Pancreas (tissue), 10 donors: ENCODE measurements at regions not wholly inside any gene's neighbourhood (a gene's known extent, or its start where the extent isn't known, plus 50 kb on each side); places are given as distances from the start of the nearest gene placed in this dataset.

Experiments used
- ATAC-seq, 4 donors: fragments of 200-7000 bp; cut with Tn5 transposase; one replicate each; pipeline versions ENCODE4 v1.8.0 to v1.9.1; 2020; ENCODE audit warnings: mild to moderate bottlenecking in 4 of 4, moderate library complexity in 4 of 4
- DNase-seq, 6 donors: peaks; one replicate each; pipeline ENCODE4 v3.0.0-alpha.2; 2020
- FAIRE-seq: peaks from 2 replicates; lab custom pipeline; 2012; peaks lifted over from hg19 to GRCh38; lab: Jason Lieb, UNC
- H3K27ac ChIP-seq, 4 donors: fragments of 200-600 bp; sonication (generic); 1 replicate in 3 of 4; 2 replicates in 1 of 4; pipeline versions ENCODE4 v1.5.0 to v1.8.0; 2020
- H3K27me3 ChIP-seq, 4 donors: fragments of 200-600 bp; one replicate each; pipeline ENCODE4 v1.8.0; 2021
- H3K36me3 ChIP-seq, 3 donors: fragments of 200-600 bp; sonication (generic) in 1 of 3; one replicate each; pipeline versions ENCODE4 v1.5.0 to v1.8.0; 2020 to 2021
- H3K4me1 ChIP-seq, 3 donors: fragments of 200-600 bp; one replicate each; pipeline ENCODE4 v1.8.0; 2021
- H3K4me3 ChIP-seq, 4 donors: fragments of 200-600 bp; sonication (generic) in 2 of 4; one replicate each; pipeline versions ENCODE4 v1.5.0 to v1.8.0; 2020 to 2021
- H3K9me3 ChIP-seq, 4 donors: fragments of 200-600 bp; one replicate each; pipeline ENCODE4 v1.8.0; 2021
- WGBS, 2 donors: extraction: QIAGEN DNeasy Blood & Tissue Kit; methylation state at CpG; one replicate each; pipeline ENCODE4 v1.1.7; 2013; 5-methylcytosine and 5-hydroxymethylcytosine counted together
- intact Hi-C, 3 donors: fragments of 100-400 bp; cut with DNase I; formaldehyde crosslinking; loops; one replicate each; pipeline versions ENCODE4 v1.11.1 to v1.14.2; 2022
- TF ChIP-seq, protein P1 (sequence below), 4 donors: fragments of 200-600 bp; sonication (generic) in 3 of 4; IDR thresholded peaks; one replicate each; pipeline versions ENCODE4 v1.5.0 to v1.8.0; 2021; ENCODE audit warnings: antibody characterized with exemption in 4 of 4
- donor health status: healthy with polysubstance abuse.
- donor health status: DM: no; HTN: no; CAD: no; lungs with moderate emphysema.
- donor health status: DM: no; HTN: no; CAD: no.
- donor health status: control.
- donor health status: control.
- donor health status: Bipolar disorder and iron deficiency.
- donor health status: DM: yes; HTN: yes; CAD: no.
- donor health status: DM: no; HTN: no; CAD: no.
- donor health status: DM: no; HTN: no; CAD: no.
- donor health status: DM: yes; HTN: yes; CAD: no.

GRCh38 chr18:59818769-59819168 is 81.0 kb upstream of the PMAIP1 start:
- TF ChIP-seq, protein P1, sequence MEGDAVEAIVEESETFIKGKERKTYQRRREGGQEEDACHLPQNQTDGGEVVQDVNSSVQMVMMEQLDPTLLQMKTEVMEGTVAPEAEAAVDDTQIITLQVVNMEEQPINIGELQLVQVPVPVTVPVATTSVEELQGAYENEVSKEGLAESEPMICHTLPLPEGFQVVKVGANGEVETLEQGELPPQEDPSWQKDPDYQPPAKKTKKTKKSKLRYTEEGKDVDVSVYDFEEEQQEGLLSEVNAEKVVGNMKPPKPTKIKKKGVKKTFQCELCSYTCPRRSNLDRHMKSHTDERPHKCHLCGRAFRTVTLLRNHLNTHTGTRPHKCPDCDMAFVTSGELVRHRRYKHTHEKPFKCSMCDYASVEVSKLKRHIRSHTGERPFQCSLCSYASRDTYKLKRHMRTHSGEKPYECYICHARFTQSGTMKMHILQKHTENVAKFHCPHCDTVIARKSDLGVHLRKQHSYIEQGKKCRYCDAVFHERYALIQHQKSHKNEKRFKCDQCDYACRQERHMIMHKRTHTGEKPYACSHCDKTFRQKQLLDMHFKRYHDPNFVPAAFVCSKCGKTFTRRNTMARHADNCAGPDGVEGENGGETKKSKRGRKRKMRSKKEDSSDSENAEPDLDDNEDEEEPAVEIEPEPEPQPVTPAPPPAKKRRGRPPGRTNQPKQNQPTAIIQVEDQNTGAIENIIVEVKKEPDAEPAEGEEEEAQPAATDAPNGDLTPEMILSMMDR (IDR thresholded peaks at IDR 0.05), result no peak
- no peak for ATAC-seq
- Histone ChIP-seq H3K27me3 (peaks cover 0 to 7% (median 0%) of the 10 kb centered on the region in 4 donors), H3K9me3 (no peaks in the 10 kb centered on the region), H3K4me3 (no peak overlapping the region), H3K4me1 (no peaks in the 10 kb centered on the region), H3K36me3 (no peaks in the 10 kb centered on the region), H3K27ac (no peak overlapping the region)
- DNase-seq, result no peak
- WGBS, 2 donors, result 52 to 68% methylated on average over 5 of the region's 5 CpGs
- intact Hi-C loops, result no loop called here
- FAIRE-seq, result no peak

GRCh38 chr18:59814891-59815290 is 84.9 kb upstream of the PMAIP1 start:
- WGBS, 2 donors, result 64 to 65% methylated on average over 7 of the region's 7 CpGs
- Histone ChIP-seq H3K9me3 (no peaks in the 10 kb centered on the region), H3K36me3 (no peaks in the 10 kb centered on the region), H3K4me3 (no peak overlapping the region), H3K4me1 (no peaks in the 10 kb centered on the region), H3K27me3 (peaks cover 0 to 7% (median 0%) of the 10 kb centered on the region in 4 donors), H3K27ac (no peak overlapping the region)
- ATAC-seq, result no peak
- intact Hi-C loops, result no loop called here
- TF ChIP-seq, protein P1 (IDR thresholded peaks at IDR 0.05), result no peak
- DNase-seq, result no peak
- FAIRE-seq, result no peak

DNA sequence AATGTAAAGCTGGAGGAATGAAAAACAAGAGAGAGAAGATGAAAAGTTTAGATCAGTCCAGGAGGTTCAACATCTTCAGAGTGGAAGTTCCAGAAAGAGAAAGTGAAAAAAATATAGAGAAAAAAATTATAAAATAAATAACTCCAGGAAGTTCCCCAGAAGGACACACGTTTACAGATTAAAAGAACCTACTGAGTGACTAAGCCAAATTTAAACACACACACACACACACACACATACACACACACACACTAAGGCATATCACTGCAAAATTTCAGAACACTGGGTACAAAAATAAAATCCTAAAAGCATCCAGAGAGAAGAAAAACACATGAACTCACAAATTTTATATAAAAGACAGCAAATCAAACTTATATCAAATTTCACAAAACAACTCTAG is 85.9 kb upstream of the PMAIP1 start:
- intact Hi-C loops, result no loop called here
- Histone ChIP-seq H3K4me1 (no peaks in the 10 kb centered on the region), H3K4me3 (no peak overlapping the region), H3K9me3 (no peaks in the 10 kb centered on the region), H3K27ac (no peak overlapping the region), H3K27me3 (peaks cover 0 to 2% (median 0%) of the 10 kb centered on the region in 4 donors), H3K36me3 (no peaks in the 10 kb centered on the region)
- DNase-seq, result no peak
- FAIRE-seq, result no peak
- no peak for ATAC-seq
- TF ChIP-seq, protein P1 (IDR thresholded peaks at IDR 0.05), result no peak
- 13 to 14% methylated on average over 1 of the region's 1 CpG for whole genome bisulfite sequencing, 2 donors

GRCh38 chr18:59810735-59811520 is 88.9 kb upstream of the PMAIP1 start:
- TF ChIP-seq, protein P1 (IDR thresholded peaks at IDR 0.05), result no peak
- WGBS, 2 donors, result 5 to 6% methylated on average over 2 of the region's 2 CpGs
- FAIRE-seq (no peak), DNase-seq (no peak), ATAC-seq (no peak)
- Histone ChIP-seq H3K27ac (no peak overlapping the region), H3K27me3 (no peaks in the 10 kb centered on the region), H3K4me1 (no peaks in the 10 kb centered on the region), H3K4me3 (no peak overlapping the region), H3K36me3 (no peaks in the 10 kb centered on the region), H3K9me3 (no peaks in the 10 kb centered on the region)
- intact Hi-C loops, result no loop called here

DNA sequence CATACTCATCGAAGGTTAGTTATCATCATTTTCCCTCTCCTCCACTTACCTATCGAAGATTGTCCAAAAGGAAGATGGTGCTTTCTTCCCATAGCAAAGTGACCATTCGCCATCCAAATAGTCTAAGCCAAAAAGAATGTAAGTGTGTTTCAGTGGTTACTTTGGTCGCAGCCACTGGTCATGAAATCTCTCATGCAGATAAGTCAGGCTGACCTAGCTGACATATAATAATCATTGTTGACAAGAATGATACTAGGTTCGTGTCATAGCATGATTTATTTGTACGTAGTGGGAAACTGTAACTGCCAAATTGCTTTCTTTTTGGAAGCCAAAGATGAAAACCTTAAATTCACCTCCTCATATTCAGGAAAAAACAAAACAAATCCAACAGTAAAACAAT is 89.6 kb upstream of the PMAIP1 start:
- DNase-seq, result no peak
- Histone ChIP-seq H3K4me1 (no peaks in the 10 kb centered on the region), H3K4me3 (no peak overlapping the region), H3K36me3 (no peaks in the 10 kb centered on the region), H3K27ac (no peak overlapping the region), H3K9me3 (no peaks in the 10 kb centered on the region), H3K27me3 (no peaks in the 10 kb centered on the region)
- TF ChIP-seq, protein P1 (IDR thresholded peaks at IDR 0.05), result no peak
- no peak for FAIRE-seq
- 58% methylated on average over 6 of the region's 6 CpGs for WGBS, 2 donors
- intact Hi-C loops, result no loop called here
- ATAC-seq, result no peak
